Fibroblast of mammary gland (primary cell): ENCODE measurements at regions not wholly inside any gene's neighbourhood (a gene's known extent, or its start where the extent isn't known, plus 50 kb on each side); places are given as distances from the start of the nearest gene placed in this dataset.

Experiments
- DNase-seq: peaks from one replicate; pipeline ENCODE4 v3.0.0-alpha.2; 2010; ENCODE audit warnings: low read depth
- H3K4me3 ChIP-seq: 2 replicates; pipeline ENCODE4 v1.5.1; 2011; ENCODE audit warnings: low read depth, mild to moderate bottlenecking, low read length, moderate library complexity; ENCODE audit not compliant: control insufficient read depth
- CTCF ChIP-seq: conservative IDR thresholded peaks from 2 replicates; pipeline ENCODE4 v1.5.1; 2011; ENCODE audit warnings: low read depth, low read length, inconsistent platforms; ENCODE audit not compliant: control insufficient read depth, insufficient read depth

GRCh38 chr7:21123586-21123985 is 304.3 kb upstream of the SP4 start:
- TF ChIP-seq CTCF = no peak
- no peak overlapping the region for H3K4me3 ChIP-seq
- DNase-seq = no peak

- DNase-seq = no peak
- H3K4me3 ChIP-seq = no peak overlapping the region
- TF ChIP-seq CTCF = no peak
Observed at GRCh38 chr7:21125297-21125696, 302.6 kb upstream of the SP4 start.

GRCh38 chr7:21128062-21128817 is 299.6 kb upstream of the SP4 start:
- no peak overlapping the region for H3K4me3 ChIP-seq
- no peak for TF ChIP-seq CTCF
- no peak for DNase-seq

- H3K4me3 ChIP-seq = no peak overlapping the region
- DNase-seq = no peak
- no peak for TF ChIP-seq CTCF
Observed at GRCh38 chr7:21131897-21132296, 296.0 kb upstream of the SP4 start.

GRCh38 chr7:21134631-21135030 is 293.3 kb upstream of the SP4 start:
- DNase-seq = no peak
- H3K4me3 ChIP-seq = no peak overlapping the region
- no peak for TF ChIP-seq CTCF

GRCh38 chr7:21135437-21135836 is 292.4 kb upstream of the SP4 start:
- no peak for DNase-seq
- no peak for TF ChIP-seq CTCF
- H3K4me3 ChIP-seq = no peak overlapping the region
